ENCODE measurements at regions not wholly inside any gene's neighbourhood (a gene's known extent, or its start where the extent isn't known, plus 50 kb on each side); places are given as distances from the start of the nearest gene placed in this dataset.

DNA sequence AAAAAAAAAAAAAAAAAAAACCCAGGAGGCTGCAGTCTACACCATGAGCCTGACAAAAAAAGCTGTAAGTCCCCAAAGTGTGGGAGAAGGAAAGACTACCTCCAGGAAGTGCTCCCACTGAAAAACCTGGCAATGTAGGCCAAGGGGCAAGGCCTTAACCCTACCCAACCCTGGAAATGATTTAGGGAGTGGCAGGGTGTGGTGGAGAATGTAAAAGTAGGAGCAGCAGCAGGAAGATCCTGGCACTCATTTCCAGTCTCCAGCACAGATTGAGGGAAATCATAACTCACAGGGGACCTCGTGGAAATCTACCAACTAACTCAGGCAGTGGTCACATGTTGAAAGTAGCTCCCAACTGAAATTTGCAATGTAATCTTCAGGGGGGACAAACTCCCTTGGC, 839.5 kb downstream of the EPHA3 start:
- no peaks in the 10 kb centered on the region for H3K27me3 Mint-ChIP-seq (ENCODE audit: low read depth)
- no peak overlapping the region for H3K27ac Mint-ChIP-seq
- H3K9me3 Mint-ChIP-seq, result peaks cover 5% of the 10 kb centered on the region
- H3K4me1 Mint-ChIP-seq, result peaks cover under 1% of the 10 kb centered on the region
- no peaks in the 10 kb centered on the region for H3K36me3 Mint-ChIP-seq
- no peak overlapping the region for H3K4me3 Mint-ChIP-seq
- DNase-seq (ENCODE audit: low spot score in 2 of 2, unreplicated experiment in 2 of 2), result no peak
- TF ChIP-seq, protein P1, sequence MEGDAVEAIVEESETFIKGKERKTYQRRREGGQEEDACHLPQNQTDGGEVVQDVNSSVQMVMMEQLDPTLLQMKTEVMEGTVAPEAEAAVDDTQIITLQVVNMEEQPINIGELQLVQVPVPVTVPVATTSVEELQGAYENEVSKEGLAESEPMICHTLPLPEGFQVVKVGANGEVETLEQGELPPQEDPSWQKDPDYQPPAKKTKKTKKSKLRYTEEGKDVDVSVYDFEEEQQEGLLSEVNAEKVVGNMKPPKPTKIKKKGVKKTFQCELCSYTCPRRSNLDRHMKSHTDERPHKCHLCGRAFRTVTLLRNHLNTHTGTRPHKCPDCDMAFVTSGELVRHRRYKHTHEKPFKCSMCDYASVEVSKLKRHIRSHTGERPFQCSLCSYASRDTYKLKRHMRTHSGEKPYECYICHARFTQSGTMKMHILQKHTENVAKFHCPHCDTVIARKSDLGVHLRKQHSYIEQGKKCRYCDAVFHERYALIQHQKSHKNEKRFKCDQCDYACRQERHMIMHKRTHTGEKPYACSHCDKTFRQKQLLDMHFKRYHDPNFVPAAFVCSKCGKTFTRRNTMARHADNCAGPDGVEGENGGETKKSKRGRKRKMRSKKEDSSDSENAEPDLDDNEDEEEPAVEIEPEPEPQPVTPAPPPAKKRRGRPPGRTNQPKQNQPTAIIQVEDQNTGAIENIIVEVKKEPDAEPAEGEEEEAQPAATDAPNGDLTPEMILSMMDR (IDR thresholded peaks at IDR 0.05; ENCODE audit: unreplicated experiment), result no peak

DNA sequence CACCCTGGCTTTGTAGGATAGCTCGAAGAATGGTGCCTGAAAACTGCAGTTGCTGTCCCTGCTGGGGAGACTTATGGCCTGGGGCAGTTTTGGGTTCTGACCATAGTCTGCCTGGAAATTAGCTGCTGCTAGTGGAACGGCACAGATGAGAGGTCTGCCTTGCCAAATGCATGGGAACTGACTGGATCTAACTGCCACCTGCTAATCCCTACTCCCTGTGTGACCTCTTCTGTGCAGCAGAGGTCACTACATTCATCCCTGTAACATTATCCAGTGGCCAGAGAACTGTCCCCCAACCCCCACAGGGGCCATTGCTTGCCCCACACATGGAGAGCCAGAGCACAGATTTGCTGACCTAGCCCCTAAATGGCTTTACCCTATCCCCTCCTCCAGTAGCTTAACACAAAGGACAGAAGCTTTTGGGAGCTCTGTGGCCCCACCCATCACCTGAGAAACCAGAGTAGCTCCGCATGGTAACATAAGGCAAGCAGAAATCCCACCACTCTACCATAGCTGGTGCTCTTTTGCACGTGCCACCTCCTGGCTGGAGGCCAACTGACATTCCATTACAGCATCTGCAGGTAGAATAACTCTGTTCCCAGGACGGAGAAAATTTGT, 840.0 kb downstream of the EPHA3 start:
- H3K27ac Mint-ChIP-seq, result no peak overlapping the region
- H3K4me3 Mint-ChIP-seq, result no peak overlapping the region
- H3K27me3 Mint-ChIP-seq (ENCODE audit: low read depth), result no peaks in the 10 kb centered on the region
- TF ChIP-seq, protein P1 (IDR thresholded peaks at IDR 0.05; ENCODE audit: unreplicated experiment), result no peak
- H3K9me3 Mint-ChIP-seq, result no peaks in the 10 kb centered on the region
- DNase-seq (ENCODE audit: low spot score in 2 of 2, unreplicated experiment in 2 of 2), result no peak
- H3K36me3 Mint-ChIP-seq, result no peaks in the 10 kb centered on the region
- H3K4me1 Mint-ChIP-seq, result peaks cover 3% of the 10 kb centered on the region

DNA sequence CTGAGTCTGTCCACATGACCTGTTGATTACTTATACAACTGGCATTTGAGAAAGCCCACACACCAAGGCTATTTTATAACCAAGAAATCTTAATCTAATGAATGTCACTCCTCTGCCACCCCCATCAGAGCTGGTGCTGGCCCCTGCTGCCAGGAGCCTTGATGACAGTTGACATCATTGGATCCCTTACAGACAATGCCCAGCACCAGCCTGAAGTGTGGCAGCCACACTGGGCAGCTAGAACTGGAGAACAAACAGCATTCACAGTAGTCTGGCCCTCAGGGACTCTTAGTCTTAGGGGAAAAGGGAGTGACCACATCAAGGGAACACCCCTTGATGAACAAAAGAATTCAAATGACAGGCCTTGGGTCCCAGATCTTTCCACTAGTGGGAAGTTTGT, 840.6 kb downstream of the EPHA3 start:
- H3K4me1 Mint-ChIP-seq, result peaks cover 3% of the 10 kb centered on the region
- no peaks in the 10 kb centered on the region for H3K27me3 Mint-ChIP-seq (ENCODE audit: low read depth)
- TF ChIP-seq, protein P1 (IDR thresholded peaks at IDR 0.05; ENCODE audit: unreplicated experiment), result no peak
- no peak overlapping the region for H3K27ac Mint-ChIP-seq
- H3K4me3 Mint-ChIP-seq, result no peak overlapping the region
- DNase-seq (ENCODE audit: low spot score in 2 of 2, unreplicated experiment in 2 of 2), result no peak
- no peaks in the 10 kb centered on the region for H3K36me3 Mint-ChIP-seq
- H3K9me3 Mint-ChIP-seq, result no peaks in the 10 kb centered on the region

DNA sequence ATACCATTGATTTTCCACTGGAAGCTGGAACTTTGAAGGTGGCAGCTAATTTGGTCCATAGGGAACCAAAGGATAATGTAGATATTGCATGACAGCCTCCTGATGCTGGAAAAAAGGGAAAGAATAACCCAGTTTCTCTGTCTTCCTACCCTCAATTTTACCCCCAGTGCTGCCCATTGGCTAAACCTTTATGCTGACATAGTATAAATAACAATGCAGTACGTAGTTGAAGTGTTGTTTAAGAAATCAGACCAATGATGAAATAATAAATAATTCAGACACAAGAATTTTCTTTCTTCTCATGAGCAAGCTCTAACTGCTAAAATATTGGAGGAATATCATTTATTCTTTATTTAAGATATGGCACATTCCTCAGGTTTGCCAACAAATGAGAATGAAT, 843.4 kb downstream of the EPHA3 start:
- TF ChIP-seq, protein P1 (IDR thresholded peaks at IDR 0.05; ENCODE audit: unreplicated experiment), result no peak
- peaks cover 3% of the 10 kb centered on the region for H3K4me1 Mint-ChIP-seq
- no peaks in the 10 kb centered on the region for H3K36me3 Mint-ChIP-seq
- DNase-seq (ENCODE audit: low spot score in 2 of 2, unreplicated experiment in 2 of 2), result no peak
- H3K27ac Mint-ChIP-seq, result no peak overlapping the region
- no peak overlapping the region for H3K4me3 Mint-ChIP-seq
- no peaks in the 10 kb centered on the region for H3K9me3 Mint-ChIP-seq
- H3K27me3 Mint-ChIP-seq (ENCODE audit: low read depth), result no peaks in the 10 kb centered on the region

DNA sequence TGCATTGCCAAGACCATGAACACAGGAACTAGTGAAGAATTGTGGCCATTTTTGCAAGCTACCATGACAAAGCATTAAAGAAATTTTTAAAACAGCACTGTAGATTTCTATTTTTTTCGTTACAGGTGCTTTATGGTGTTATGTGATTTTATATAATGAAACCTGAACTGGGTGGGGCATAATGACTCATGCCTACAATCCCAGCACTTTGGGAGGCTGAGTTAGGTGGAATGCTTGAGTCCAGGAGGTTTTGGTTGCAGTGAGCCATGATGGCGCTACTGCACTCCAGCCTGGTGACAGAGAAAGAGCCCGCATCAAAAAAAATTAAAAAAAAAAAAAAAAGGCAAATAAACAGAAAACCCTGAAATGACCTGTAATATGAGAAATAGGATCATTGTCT, 846.7 kb downstream of the EPHA3 start:
- no peak for DNase-seq (ENCODE audit: low spot score in 2 of 2, unreplicated experiment in 2 of 2)
- H3K27ac Mint-ChIP-seq, result no peak overlapping the region
- H3K27me3 Mint-ChIP-seq (ENCODE audit: low read depth), result no peaks in the 10 kb centered on the region
- peaks cover 6% of the 10 kb centered on the region for H3K4me1 Mint-ChIP-seq
- H3K9me3 Mint-ChIP-seq, result peaks cover 4% of the 10 kb centered on the region
- TF ChIP-seq, protein P1 (IDR thresholded peaks at IDR 0.05; ENCODE audit: unreplicated experiment), result no peak
- H3K36me3 Mint-ChIP-seq, result no peaks in the 10 kb centered on the region
- no peak overlapping the region for H3K4me3 Mint-ChIP-seq

DNA sequence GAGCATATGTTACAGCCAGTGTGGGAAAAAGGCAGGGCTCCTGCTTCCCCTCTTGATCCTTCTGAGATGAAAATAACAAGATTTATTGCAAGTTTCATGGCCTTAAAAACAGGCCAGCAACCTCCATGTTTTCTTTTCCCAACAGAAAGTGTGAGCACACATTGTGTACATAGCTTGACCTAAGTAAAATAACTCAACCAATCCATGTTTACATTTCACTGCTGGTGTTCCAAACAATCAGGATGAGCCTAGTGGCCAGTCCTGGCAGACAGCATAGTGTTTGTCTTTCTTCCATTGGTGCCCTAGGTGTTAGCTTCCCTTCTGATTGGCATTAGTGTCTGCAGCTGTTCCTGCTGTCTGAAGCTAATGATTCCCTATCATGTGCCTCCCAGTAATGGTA, 847.7 kb downstream of the EPHA3 start:
- Mint-ChIP-seq H3K9me3 (peaks cover 4% of the 10 kb centered on the region), H3K4me3 (no peak overlapping the region), H3K27ac (no peak overlapping the region), H3K27me3 (ENCODE audit: low read depth) (no peaks in the 10 kb centered on the region), H3K36me3 (no peaks in the 10 kb centered on the region), H3K4me1 (peaks cover 6% of the 10 kb centered on the region)
- TF ChIP-seq, protein P1 (IDR thresholded peaks at IDR 0.05; ENCODE audit: unreplicated experiment), result no peak
- DNase-seq (ENCODE audit: low spot score in 2 of 2, unreplicated experiment in 2 of 2), result no peak
